ENCODE measurements at regions not wholly inside any gene's neighbourhood (a gene's known extent, or its start where the extent isn't known, plus 50 kb on each side); places are given as distances from the start of the nearest gene placed in this dataset.

DNA sequence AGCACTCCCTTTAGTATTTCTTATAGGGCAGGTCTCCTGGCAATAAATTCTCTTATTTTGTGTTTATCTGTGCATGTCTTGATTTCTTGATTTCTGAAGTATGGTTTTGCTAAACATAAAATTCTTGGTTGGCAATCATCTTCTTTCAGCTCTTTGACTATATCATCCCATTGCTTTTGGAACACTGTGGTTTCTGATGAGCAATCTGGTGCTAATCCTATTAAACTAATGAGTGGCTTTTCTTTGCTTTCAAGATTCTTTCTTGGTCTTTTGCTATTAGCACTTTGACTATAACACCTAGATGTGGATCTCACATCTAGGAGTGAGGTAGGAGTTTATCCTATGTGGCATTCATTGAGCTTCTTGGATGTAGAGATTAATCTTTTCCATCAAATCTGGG lies 120.7 kb upstream of the MED13L start:
- Histone ChIP-seq H2BK120ac (ENCODE audit: low read depth, low read length) (no peak overlapping the region), H4K20me1 (ENCODE audit: insufficient read depth, low read length) (no peaks in the 10 kb centered on the region), H3K9ac (ENCODE audit: low read depth, low read length) (no peak overlapping the region), H3K9me1 (ENCODE audit: insufficient read depth, low read length) (no peaks in the 10 kb centered on the region), H4K91ac (ENCODE audit: insufficient read depth, low read depth, low read length) (no peak overlapping the region), H2BK5ac (ENCODE audit: low read depth, low read length, poor library complexity, severe bottlenecking) (no peak overlapping the region), H2AK9ac (replicated peaks; ENCODE audit: low read depth, low read length, poor library complexity) (no peak overlapping the region), H3K4me3 (ENCODE audit: insufficient read depth, low read depth, low read length) (no peak overlapping the region), H3K4ac (ENCODE audit: low read depth, low read length) (no peak overlapping the region), H4K8ac (ENCODE audit: low read depth in 2 of 2, low read length in 2 of 2) (no peak overlapping the region), H2BK20ac (ENCODE audit: low read depth, low read length) (no peak overlapping the region), H3K27ac (ENCODE audit: insufficient read depth, low read length) (no peak overlapping the region), H3K4me1 (ENCODE audit: control insufficient read depth, insufficient read depth, low read length) (peaks cover 2% of the 10 kb centered on the region; the same call in 1 of the 2 replicates), H3K4me2 (ENCODE audit: low read depth, low read length) (no peak overlapping the region), H3K56ac (ENCODE audit: extremely low read depth, insufficient read depth, low read length) (no peak overlapping the region), H2AK5ac (ENCODE audit: low read depth, low read length) (no peak overlapping the region), H3K18ac (ENCODE audit: low read depth, low read length) (no peak overlapping the region), H3K23ac (ENCODE audit: low read depth, low read length) (no peak overlapping the region), H2AFZ (replicated peaks; ENCODE audit: low read length, poor library complexity) (no peak overlapping the region), H3K14ac (replicated peaks; ENCODE audit: low read depth, low read length) (no peak overlapping the region), H4K5ac (ENCODE audit: low read depth, low read length) (no peak overlapping the region), H3K9me3 (ENCODE audit: control insufficient read depth, insufficient read depth, low read length) (peaks cover 2% of the 10 kb centered on the region; the same call in 1 of the 2 replicates), H3K36me3 (ENCODE audit: control insufficient read depth, insufficient read depth, low read length) (no peaks in the 10 kb centered on the region), H2BK15ac (ENCODE audit: low read depth, low read length) (no peak overlapping the region), H3K27me3 (ENCODE audit: control insufficient read depth, insufficient read depth, low read length) (no peaks in the 10 kb centered on the region), H3K79me1 (ENCODE audit: low read depth in 1 of 2, low read length in 2 of 2) (no peaks in the 10 kb centered on the region)
- no TSS peak for BruUV-seq (replicated peaks)
- TF ChIP-seq MXI1 (IDR thresholded peaks at IDR 0.05; ENCODE audit: borderline replicate concordance, low read depth, low read length) (no peak), RCOR1 (IDR thresholded peaks at IDR 0.05; ENCODE audit: insufficient replicate concordance, low read length) (no peak), CEBPB (IDR thresholded peaks at IDR 0.05; ENCODE audit: low read depth, low read length) (no peak)
- TF ChIP-seq, protein P1, sequence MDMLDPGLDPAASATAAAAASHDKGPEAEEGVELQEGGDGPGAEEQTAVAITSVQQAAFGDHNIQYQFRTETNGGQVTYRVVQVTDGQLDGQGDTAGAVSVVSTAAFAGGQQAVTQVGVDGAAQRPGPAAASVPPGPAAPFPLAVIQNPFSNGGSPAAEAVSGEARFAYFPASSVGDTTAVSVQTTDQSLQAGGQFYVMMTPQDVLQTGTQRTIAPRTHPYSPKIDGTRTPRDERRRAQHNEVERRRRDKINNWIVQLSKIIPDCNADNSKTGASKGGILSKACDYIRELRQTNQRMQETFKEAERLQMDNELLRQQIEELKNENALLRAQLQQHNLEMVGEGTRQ (IDR thresholded peaks at IDR 0.05; ENCODE audit: low read depth, low read length) = no peak
- CTCF ChIA-PET = no interaction called here
- DNase-seq (no peak), ATAC-seq (ENCODE audit: low read depth) (no peak)
- dilution Hi-C loops (cut with HindIII; ENCODE audit: low sequenced_read_pairs, unreplicated experiment) = no loop called here
- in situ Hi-C loops (cut with MboI; ENCODE audit: low sequenced_read_pairs) = no loop called here
- POLR2A ChIA-PET (ENCODE audit: unreplicated experiment) = no interaction called here
- intact Hi-C loops (cut with micrococcal nuclease) = no loop called here

Data from IMR-90 (cell line).